NCI-H524 (cell line): ENCODE measurements at regions not wholly inside any gene's neighbourhood (a gene's known extent, or its start where the extent isn't known, plus 50 kb on each side); places are given as distances from the start of the nearest gene placed in this dataset.
A peak's percentile ranks its signal among the peaks of the same experiment; 100 is the strongest.

Source experiments
- DNase-seq, 2 experiments: peaks; one replicate each; lab custom pipeline; 2025; lab: John Stamatoyannopoulos, UW

DNA sequence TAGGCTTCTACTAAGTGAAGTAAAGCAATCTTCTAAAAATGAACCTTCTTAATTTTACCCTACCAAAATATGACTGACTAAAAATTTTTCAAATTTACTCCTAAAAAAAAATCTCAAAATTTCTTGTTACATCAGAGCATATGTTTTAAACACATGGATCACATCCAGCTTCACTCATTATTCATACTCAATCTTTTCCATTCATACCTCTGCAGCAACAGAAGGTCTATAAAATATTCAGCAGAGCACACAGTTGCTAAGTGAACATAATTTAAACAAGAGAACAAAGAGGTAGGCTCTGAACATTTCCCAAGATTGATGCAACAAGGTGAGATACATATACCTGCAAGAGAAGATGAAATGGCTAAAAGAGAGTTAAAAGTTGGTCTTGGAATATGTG, 213.9 kb downstream of the SOD2 start:
- no peak for DNase-seq

DNA sequence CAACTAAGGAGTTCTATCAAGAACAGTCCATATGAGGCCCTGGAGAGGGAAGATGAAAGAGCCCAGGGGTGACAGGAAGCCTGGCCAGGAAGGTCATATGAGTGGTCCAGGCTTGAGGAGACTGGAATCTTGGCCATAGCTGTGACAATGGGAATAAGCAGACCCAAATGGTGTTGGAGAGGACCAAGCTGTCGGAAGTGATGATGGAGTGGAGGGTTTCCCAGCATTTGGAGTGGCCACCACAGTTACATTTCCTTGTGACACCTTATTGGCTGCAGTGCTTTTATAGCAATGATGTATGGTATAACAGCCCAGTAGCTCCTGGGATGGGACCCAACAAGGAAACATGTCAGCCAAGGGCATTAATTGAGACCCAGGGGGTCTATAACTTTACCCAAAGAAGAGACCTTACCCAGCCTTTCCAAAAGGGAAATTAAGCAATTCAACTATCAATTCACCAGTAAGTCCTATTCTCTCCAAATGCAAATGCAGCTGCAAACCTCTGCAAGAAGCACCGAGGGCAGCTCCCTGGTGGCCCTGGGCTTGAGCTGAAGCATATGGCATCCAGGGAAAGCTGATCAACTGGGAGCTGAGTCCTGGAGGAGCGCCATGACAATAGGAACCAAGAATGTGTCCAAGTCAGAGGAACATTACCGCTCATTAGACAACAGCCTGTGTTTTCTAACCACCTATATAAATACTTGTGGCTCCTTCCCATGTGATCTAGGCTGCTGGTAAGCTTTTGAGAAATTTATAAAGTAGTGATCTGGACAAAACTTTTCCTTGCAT, 219.4 kb downstream of the SOD2 start:
- DNase-seq = no peak

- DNase-seq = no peak
Observed at GRCh38 chr6:159470397-159470796, 222.6 kb downstream of the SOD2 start.

DNA sequence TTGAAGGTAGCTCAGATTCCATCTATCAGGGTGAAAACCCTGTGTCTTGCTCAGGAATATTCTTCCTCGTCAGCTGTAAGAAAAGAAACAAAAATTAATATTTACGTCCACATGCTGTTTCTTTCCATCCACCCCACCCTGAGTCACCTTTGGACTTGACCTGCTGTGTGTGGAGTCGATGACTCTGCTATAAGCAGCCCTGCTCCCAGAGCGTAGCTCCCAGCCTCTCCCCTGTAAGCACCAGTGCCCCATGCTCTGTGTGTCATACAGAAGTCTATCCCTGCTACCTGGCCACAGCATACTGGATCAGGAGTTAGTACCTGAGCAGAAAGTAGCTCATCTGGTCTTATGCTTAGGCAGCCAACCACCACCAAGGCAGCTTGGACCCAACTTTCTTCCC, 223.6 kb downstream of the SOD2 start:
- DNase-seq = no peak

GRCh38 chr6:159468994-159469393, 224.0 kb downstream of the SOD2 start:
- no peak for DNase-seq

- DNase-seq = no peak
Observed at GRCh38 chr6:159467473-159468041, 225.5 kb downstream of the SOD2 start.

DNA sequence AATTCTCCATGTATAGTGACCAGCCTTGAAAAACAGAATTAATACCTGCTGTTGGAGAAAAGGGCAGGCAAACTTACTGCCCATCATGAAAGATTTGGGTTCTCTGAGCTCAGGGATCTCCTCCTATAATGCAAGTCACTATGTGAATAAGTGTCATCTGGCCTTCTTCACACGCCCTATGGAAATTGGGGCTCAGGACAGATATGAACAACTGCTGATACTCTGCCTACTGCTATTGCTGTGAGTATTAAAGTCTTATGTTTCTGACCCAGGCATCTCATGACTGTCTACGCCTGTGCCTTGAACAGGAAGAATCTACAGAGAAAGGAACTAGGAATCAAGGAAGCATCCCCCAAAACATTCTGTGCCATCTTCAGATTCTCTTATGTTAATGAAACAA, 226.1 kb downstream of the SOD2 start:
- DNase-seq = no peak

- no peak for DNase-seq
Observed at GRCh38 chr6:159464816-159465215, 228.2 kb downstream of the SOD2 start.

- DNase-seq = peak in 1 of 2 experiments; percentile 72
Observed at GRCh38 chr6:159463119-159463829, 229.8 kb downstream of the SOD2 start.

GRCh38 chr6:159462431-159462830, 230.6 kb downstream of the SOD2 start:
- DNase-seq = no peak

GRCh38 chr6:159461998-159462397, 231.0 kb downstream of the SOD2 start:
- DNase-seq = peak in 1 of 2 experiments; percentile 17

DNA sequence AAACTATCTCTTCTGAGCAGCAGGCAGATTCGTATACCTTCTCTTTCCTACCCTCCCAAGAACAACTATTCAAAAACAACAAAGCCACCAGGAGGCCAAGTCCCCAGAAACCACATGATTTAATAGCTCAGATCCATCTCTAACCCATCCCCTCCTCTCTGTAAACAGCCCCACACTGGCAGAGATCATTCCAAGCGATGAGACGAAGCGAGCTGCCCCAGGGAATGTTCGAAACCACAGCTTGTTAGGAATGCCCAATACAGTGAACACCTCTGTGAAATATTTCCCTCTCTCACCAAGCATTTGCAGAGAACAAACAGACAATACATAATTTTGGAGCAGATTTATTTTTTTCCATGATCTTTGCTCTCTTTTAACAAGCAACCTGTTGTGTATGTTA, 231.8 kb downstream of the SOD2 start:
- DNase-seq = no peak

DNA sequence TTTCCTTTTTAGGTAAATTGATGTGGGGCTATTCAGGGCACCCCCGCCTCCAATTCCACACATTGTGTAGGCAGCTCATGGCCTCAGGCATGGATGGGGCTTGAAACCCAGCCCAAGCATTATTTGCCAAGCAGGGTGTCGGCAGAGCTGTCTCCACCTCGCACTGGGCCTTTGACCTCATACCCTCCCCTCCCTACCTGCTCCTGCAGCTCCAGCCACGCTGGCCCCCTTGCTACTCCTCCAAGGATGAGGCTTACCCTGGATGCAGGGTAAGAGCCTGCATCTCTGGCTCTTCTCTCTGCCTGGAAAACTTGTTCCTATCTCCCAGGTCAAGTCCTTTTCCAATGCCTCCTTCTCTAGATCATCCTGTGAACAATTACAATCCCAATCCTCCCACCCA, 232.6 kb downstream of the SOD2 start:
- no peak for DNase-seq

- DNase-seq = no peak
Observed at GRCh38 chr6:159456349-159456748, 236.7 kb downstream of the SOD2 start.

GRCh38 chr6:159455700-159456274, 237.3 kb downstream of the SOD2 start:
- DNase-seq = no peak

DNA sequence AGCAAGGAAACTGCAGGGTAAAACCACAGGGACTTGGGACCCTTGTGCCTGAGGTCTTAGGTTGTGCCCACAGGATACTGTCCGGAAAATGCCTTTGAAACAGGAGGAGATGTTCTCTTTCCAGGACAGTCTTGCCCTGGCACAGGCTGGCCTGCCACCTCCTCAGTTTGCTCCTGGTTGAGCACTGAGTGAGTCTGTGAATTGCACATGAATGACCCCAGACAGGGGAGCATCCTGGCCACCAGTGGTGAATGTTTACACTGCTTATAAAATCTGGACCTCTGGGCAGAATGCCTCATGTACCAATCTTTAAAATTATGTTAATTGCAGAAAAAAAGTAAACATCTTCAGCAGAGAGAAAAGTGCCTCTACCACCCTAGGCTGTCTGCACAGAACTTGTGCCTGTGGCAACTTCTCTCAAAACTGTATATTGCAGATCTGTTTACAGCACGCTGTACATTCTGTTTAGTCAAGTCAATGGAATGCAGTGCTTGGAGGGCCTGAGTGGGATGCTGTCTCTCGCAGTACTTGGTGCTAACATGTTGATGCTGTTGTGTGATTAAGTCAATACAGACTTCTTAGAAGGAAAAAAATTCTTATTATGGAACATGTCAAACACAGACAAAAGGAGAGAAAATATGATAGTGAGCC, 242.1 kb downstream of the SOD2 start:
- no peak for DNase-seq

GRCh38 chr6:159446340-159446739, 246.7 kb downstream of the SOD2 start:
- DNase-seq = no peak

- no peak for DNase-seq
Observed at GRCh38 chr6:159445351-159445750, 247.7 kb downstream of the SOD2 start.

GRCh38 chr6:159444056-159444760, 248.8 kb downstream of the SOD2 start:
- DNase-seq = no peak

DNA sequence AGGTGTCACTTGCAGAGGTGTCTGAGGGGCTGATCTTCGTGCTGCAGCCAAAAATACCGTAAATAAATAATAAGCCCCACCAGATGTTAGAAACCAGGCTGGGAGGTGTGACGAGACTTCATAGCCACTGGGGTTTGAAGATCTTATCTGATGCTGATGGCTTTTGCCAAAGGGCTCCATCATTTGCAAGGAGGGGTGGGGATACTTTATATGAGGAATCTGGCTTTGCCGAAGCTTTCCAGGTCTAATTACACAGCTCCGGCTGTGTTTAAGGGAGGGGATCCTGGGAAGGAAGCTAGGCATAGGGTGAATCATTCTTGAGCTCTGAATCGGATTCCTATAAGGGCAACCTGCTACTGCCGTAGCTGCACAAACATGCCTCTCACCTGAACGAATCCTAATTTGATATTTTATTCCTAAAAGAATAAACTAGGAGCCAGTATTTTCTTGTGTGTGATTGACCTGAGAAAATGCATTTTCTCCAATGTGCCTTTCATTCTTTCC, 249.6 kb downstream of the SOD2 start:
- peak in 1 of 2 experiments; percentile 19 for DNase-seq

GRCh38 chr6:159441704-159441981, 251.4 kb downstream of the SOD2 start:
- no peak for DNase-seq
